BLaER1 treated with 17β-estradiol and CSF1 and Interleukin-3, amounts not matched to agents 10 nM and 100 nM (cell line): ENCODE measurements at regions not wholly inside any gene's neighbourhood (a gene's known extent, or its start where the extent isn't known, plus 50 kb on each side); places are given as distances from the start of the nearest gene placed in this dataset.

Experiments
- H3K27ac ChIP-seq, 11 experiments: shearing (Covaris generic); formaldehyde crosslinking; 2 replicates each; pipeline ENCODE4 v1.8.1; 2022
- H3K27me3 ChIP-seq, 11 experiments: shearing (Covaris generic); formaldehyde crosslinking; 2 replicates each; pipeline ENCODE4 v1.8.1; 2022
- H3K36me3 ChIP-seq, 11 experiments: shearing (Covaris generic); formaldehyde crosslinking; 2 replicates each; pipeline ENCODE4 v1.8.1; 2022
- H3K4me1 ChIP-seq, 10 experiments: shearing (Covaris generic); formaldehyde crosslinking; 2 replicates each; pipeline ENCODE4 v1.8.1; 2022
- H3K4me2 ChIP-seq, 11 experiments: shearing (Covaris generic); formaldehyde crosslinking; 2 replicates each; pipeline ENCODE4 v1.8.1; 2022
- H3K4me3 ChIP-seq, 10 experiments: shearing (Covaris generic); formaldehyde crosslinking; 2 replicates each; pipeline ENCODE4 v1.8.1; 2022
- H3K9ac ChIP-seq, 11 experiments: shearing (Covaris generic); formaldehyde crosslinking; 2 replicates each; pipeline ENCODE4 v1.8.1; 2022
- H3K9me3 ChIP-seq, 11 experiments: shearing (Covaris generic); formaldehyde crosslinking; replicated peaks in 1 of 11; 2 replicates each; pipeline ENCODE4 v1.8.1; 2022
- H4K20me1 ChIP-seq, 11 experiments: shearing (Covaris generic); formaldehyde crosslinking; 2 replicates each; pipeline ENCODE4 v1.8.1; 2022
- Cebpa-rat ChIP-seq, 11 experiments: shearing (Covaris generic); IDR thresholded peaks; 2 replicates each; pipeline ENCODE4 v1.8.1; 2022

- no peaks in the 10 kb centered on the region for H3K9me3 ChIP-seq
- H3K36me3 ChIP-seq: no peaks in the 10 kb centered on the region
- TF ChIP-seq Cebpa-rat (IDR thresholded peaks at IDR 0.05): no peak
- no peak overlapping the region for H3K27ac ChIP-seq
- H3K27me3 ChIP-seq: no peaks in the 10 kb centered on the region
- no peak overlapping the region for H3K4me2 ChIP-seq
- H3K4me3 ChIP-seq: no peak overlapping the region
- peaks cover 0 to 6% (median 0%) of the 10 kb centered on the region in 10 experiments; a peak in 2 of 20 replicates for H3K4me1 ChIP-seq
- no peak overlapping the region for H3K9ac ChIP-seq
- no peaks in the 10 kb centered on the region for H4K20me1 ChIP-seq
These were observed 374.2 kb upstream of the IRX1 start for GRCh38 chr5:3221432-3221831.

GRCh38 chr5:3220638-3221288 is 374.9 kb upstream of the IRX1 start:
- Histone ChIP-seq H3K9me3 (no peaks in the 10 kb centered on the region), H3K36me3 (no peaks in the 10 kb centered on the region), H3K4me2 (no peak overlapping the region), H3K27ac (no peak overlapping the region), H4K20me1 (no peaks in the 10 kb centered on the region), H3K9ac (no peak overlapping the region), H3K4me1 (peaks cover 0 to 6% (median 0%) of the 10 kb centered on the region in 10 experiments; a peak in 2 of 20 replicates), H3K4me3 (no peak overlapping the region), H3K27me3 (no peaks in the 10 kb centered on the region)
- TF ChIP-seq Cebpa-rat (IDR thresholded peaks at IDR 0.05): no peak

GRCh38 chr5:3220201-3220600 is 375.4 kb upstream of the IRX1 start:
- no peaks in the 10 kb centered on the region for H3K27me3 ChIP-seq
- no peak overlapping the region for H3K9ac ChIP-seq
- H3K4me2 ChIP-seq: no peak overlapping the region
- no peak overlapping the region for H3K4me3 ChIP-seq
- H3K4me1 ChIP-seq: peaks cover 0 to 6% (median 0%) of the 10 kb centered on the region in 10 experiments; a peak in 2 of 20 replicates
- no peaks in the 10 kb centered on the region for H4K20me1 ChIP-seq
- H3K27ac ChIP-seq: no peak overlapping the region
- no peak for TF ChIP-seq Cebpa-rat (IDR thresholded peaks at IDR 0.05)
- no peaks in the 10 kb centered on the region for H3K9me3 ChIP-seq
- no peaks in the 10 kb centered on the region for H3K36me3 ChIP-seq

GRCh38 chr5:3218916-3219650 is 376.5 kb upstream of the IRX1 start:
- Histone ChIP-seq H3K4me1 (peaks cover 0 to 6% (median 0%) of the 10 kb centered on the region in 10 experiments; a peak in 2 of 20 replicates), H3K27ac (no peak overlapping the region), H3K4me2 (no peak overlapping the region), H3K9ac (no peak overlapping the region), H3K4me3 (no peak overlapping the region), H3K9me3 (no peaks in the 10 kb centered on the region), H4K20me1 (no peaks in the 10 kb centered on the region), H3K27me3 (no peaks in the 10 kb centered on the region), H3K36me3 (no peaks in the 10 kb centered on the region)
- no peak for TF ChIP-seq Cebpa-rat (IDR thresholded peaks at IDR 0.05)

GRCh38 chr5:3217771-3218495 is 377.7 kb upstream of the IRX1 start:
- Histone ChIP-seq H3K4me3 (no peak overlapping the region), H3K9me3 (no peaks in the 10 kb centered on the region), H3K27ac (no peak overlapping the region), H3K27me3 (no peaks in the 10 kb centered on the region), H4K20me1 (no peaks in the 10 kb centered on the region), H3K4me2 (no peak overlapping the region), H3K9ac (no peak overlapping the region), H3K4me1 (peaks cover 0 to 6% (median 0%) of the 10 kb centered on the region in 10 experiments; a peak in 2 of 20 replicates), H3K36me3 (no peaks in the 10 kb centered on the region)
- no peak for TF ChIP-seq Cebpa-rat (IDR thresholded peaks at IDR 0.05)

GRCh38 chr5:3217114-3217513 is 378.5 kb upstream of the IRX1 start:
- Histone ChIP-seq H3K4me3 (no peak overlapping the region), H3K4me1 (peaks cover 0 to 6% (median 0%) of the 10 kb centered on the region in 10 experiments; a peak in 2 of 20 replicates), H3K36me3 (no peaks in the 10 kb centered on the region), H3K27ac (no peak overlapping the region), H4K20me1 (no peaks in the 10 kb centered on the region), H3K9me3 (no peaks in the 10 kb centered on the region), H3K27me3 (no peaks in the 10 kb centered on the region), H3K4me2 (no peak overlapping the region), H3K9ac (no peak overlapping the region)
- no peak for TF ChIP-seq Cebpa-rat (IDR thresholded peaks at IDR 0.05)

GRCh38 chr5:3216386-3216785 is 379.2 kb upstream of the IRX1 start:
- Histone ChIP-seq H3K4me1 (peaks cover 0 to 6% (median 0%) of the 10 kb centered on the region in 10 experiments; a peak in 2 of 20 replicates), H3K27ac (no peak overlapping the region), H3K9me3 (no peaks in the 10 kb centered on the region), H3K36me3 (no peaks in the 10 kb centered on the region), H3K27me3 (no peaks in the 10 kb centered on the region), H3K4me2 (no peak overlapping the region), H3K9ac (no peak overlapping the region), H3K4me3 (no peak overlapping the region), H4K20me1 (no peaks in the 10 kb centered on the region)
- no peak for TF ChIP-seq Cebpa-rat (IDR thresholded peaks at IDR 0.05)

- Histone ChIP-seq H3K27ac (no peak overlapping the region), H3K4me3 (no peak overlapping the region), H4K20me1 (no peaks in the 10 kb centered on the region), H3K36me3 (no peaks in the 10 kb centered on the region), H3K4me2 (no peak overlapping the region), H3K4me1 (peaks cover 0 to 7% (median 2%) of the 10 kb centered on the region in 10 experiments; a peak in 6 of 20 replicates), H3K9ac (no peak overlapping the region), H3K27me3 (no peaks in the 10 kb centered on the region), H3K9me3 (no peaks in the 10 kb centered on the region)
- no peak for TF ChIP-seq Cebpa-rat (IDR thresholded peaks at IDR 0.05)
These were observed 380.7 kb upstream of the IRX1 start for GRCh38 chr5:3214838-3215374.

GRCh38 chr5:3214396-3214795 is 381.2 kb upstream of the IRX1 start:
- Histone ChIP-seq H3K27me3 (no peaks in the 10 kb centered on the region), H3K9me3 (no peaks in the 10 kb centered on the region), H4K20me1 (no peaks in the 10 kb centered on the region), H3K9ac (no peak overlapping the region), H3K4me3 (no peak overlapping the region), H3K27ac (no peak overlapping the region), H3K4me2 (no peak overlapping the region), H3K4me1 (peaks cover 0 to 7% (median 2%) of the 10 kb centered on the region in 10 experiments; a peak in 6 of 20 replicates), H3K36me3 (no peaks in the 10 kb centered on the region)
- no peak for TF ChIP-seq Cebpa-rat (IDR thresholded peaks at IDR 0.05)
